Panc1 (cell line): ENCODE measurements at regions not wholly inside any gene's neighbourhood (a gene's known extent, or its start where the extent isn't known, plus 50 kb on each side); places are given as distances from the start of the nearest gene placed in this dataset.

ENCODE experiments used
- ATAC-seq: fragments of 200-7000 bp; cut with Tn5 transposase; 2 replicates; pipeline ENCODE4 v1.9.1; 2020; ENCODE audit warnings: mild to moderate bottlenecking, moderate library complexity
- BruUV-seq: library from RNA; stranded (reverse); fragments of 400-500 nt; replicated peaks from 2 replicates; lab custom pipeline; 2021; lab: Mats Ljungman, UMichigan
- CTCF ChIA-PET: fragments of 300-600 bp; sonication (Branson Sonifier 250); formaldehyde crosslinking; loops from one replicate; lab custom pipeline; 2022; ENCODE audit warnings: antibody characterized with exemption; lab: Charles Lee
- POLR2A ChIA-PET: fragments of 300-600 bp; sonication (Branson Sonifier 250); formaldehyde crosslinking; loops from one replicate; lab custom pipeline; 2022; ENCODE audit warnings: antibody characterized with exemption; lab: Charles Lee
- DNase-seq: peaks from one replicate; pipeline ENCODE4 v3.0.0-alpha.2; 2010; ENCODE audit warnings: low read depth, low spot score
- H3K27ac ChIP-seq: 2 replicates; pipeline ENCODE4 v1.5.1; 2011; ENCODE audit warnings: mild to moderate bottlenecking, low read length, inconsistent platforms
- H3K27me3 ChIP-seq: fragments of 200-500 bp; sonication (Bioruptor generic); 2 replicates; pipeline ENCODE4 v1.6.0; 2014; ENCODE audit warnings: low read length, inconsistent platforms; ENCODE audit not compliant: control insufficient read depth, insufficient read depth
- H3K36me3 ChIP-seq: fragments of 200-500 bp; sonication (Bioruptor generic); 2 replicates; pipeline ENCODE4 v1.5.1; 2014; ENCODE audit warnings: inconsistent platforms, mild to moderate bottlenecking, low read length, moderate library complexity; ENCODE audit not compliant: control insufficient read depth, insufficient read depth
- H3K4me1 ChIP-seq: 2 replicates; pipeline ENCODE4 v1.5.1; 2011; ENCODE audit warnings: inconsistent platforms, mild to moderate bottlenecking, low read length, moderate library complexity; ENCODE audit not compliant: control insufficient read depth, insufficient read depth
- H3K4me3 ChIP-seq, 2 experiments: 2 replicates each; pipeline ENCODE4 v1.5.1; 2011 to 2012; ENCODE audit warnings: low read depth in 2 of 2, low read length in 2 of 2, mild to moderate bottlenecking in 2 of 2, inconsistent platforms in 1 of 2, moderate library complexity in 1 of 2
- H3K9me3 ChIP-seq: fragments of 200-500 bp; sonication (Bioruptor generic); 2 replicates; pipeline ENCODE4 v1.5.1; 2014; ENCODE audit warnings: low read depth, mild to moderate bottlenecking, inconsistent platforms, low read length, moderate library complexity; ENCODE audit not compliant: control insufficient read depth, insufficient read depth
- CTCF ChIP-seq: fragments of 450-650 bp; IDR thresholded peaks from 2 replicates; pipeline ENCODE4 v1.5.1; 2017; ENCODE audit warnings: mild to moderate bottlenecking
- POLR2AphosphoS5 ChIP-seq: IDR thresholded peaks from 2 replicates; pipeline ENCODE4 v1.6.1; 2012; ENCODE audit warnings: mild to moderate bottlenecking, low read depth, low read length, moderate library complexity
- REST ChIP-seq, 2 experiments: IDR thresholded peaks; 2 replicates each; pipeline ENCODE4 v1.6.1; 2011 to 2012; ENCODE audit warnings: low read depth in 2 of 2, control low read depth in 1 of 2, low read length in 1 of 2, mild to moderate bottlenecking in 1 of 2, moderate library complexity in 1 of 2; ENCODE audit not compliant: insufficient read depth in 1 of 2
- SIN3A ChIP-seq: IDR thresholded peaks from 2 replicates; pipeline ENCODE4 v1.6.1; 2012; ENCODE audit warnings: low read depth, mild to moderate bottlenecking, low read length, moderate library complexity, borderline replicate concordance; ENCODE audit not compliant: insufficient read depth
- TCF7L2 ChIP-seq: IDR thresholded peaks from 2 replicates; pipeline ENCODE4 v1.6.1; 2011; ENCODE audit warnings: mild to moderate bottlenecking, low read depth, low read length, inconsistent platforms
- in situ Hi-C: cut with HindIII; loops from 2 replicates; pipeline ENCODE4 v1.10.0; 2016; ENCODE audit warnings: low sequenced_read_pairs, low pct_unique_long_range_greater_than_20kb
- intact Hi-C: fragments of 100-400 bp; cut with micrococcal nuclease; formaldehyde crosslinking; loops from one replicate; pipeline ENCODE4 v1.10.0; 2022; ENCODE audit not compliant: unreplicated experiment

- Histone ChIP-seq H3K36me3 (no peaks in the 10 kb centered on the region), H3K9me3 (no peaks in the 10 kb centered on the region), H3K27me3 (no peaks in the 10 kb centered on the region), H3K27ac (no peak overlapping the region), H3K4me3 (no peak overlapping the region), H3K4me1 (no peaks in the 10 kb centered on the region)
- no TSS peak for BruUV-seq
- DNase-seq = no peak
- ATAC-seq = no peak
- intact Hi-C loops = no loop called here
- ChIA-PET CTCF (no interaction called here), POLR2A (no interaction called here)
- TF ChIP-seq SIN3A = no peak
- TF ChIP-seq CTCF = no peak
- in situ Hi-C loops = no loop called here
Observed at GRCh38 chr13:56102641-56103040, 1038.1 kb upstream of the PRR20A start.

GRCh38 chr13:56110751-56111150 is 1030.0 kb upstream of the PRR20A start:
- in situ Hi-C loops (no loop called here), intact Hi-C loops (no loop called here)
- no peaks in the 10 kb centered on the region for H3K9me3 ChIP-seq
- TF ChIP-seq CTCF (no peak), TCF7L2 (no peak), SIN3A (no peak), POLR2AphosphoS5 (no peak), REST (IDR thresholded peaks at IDR 0.05; ENCODE audit: insufficient read depth in 1 of 2, low read depth in 2 of 2, low read length in 1 of 2) (no peak)
- H3K4me1 ChIP-seq = no peaks in the 10 kb centered on the region
- BruUV-seq = no TSS peak
- CTCF ChIA-PET = no interaction called here
- H3K27ac ChIP-seq = no peak overlapping the region
- no peak overlapping the region for H3K4me3 ChIP-seq
- no peaks in the 10 kb centered on the region for H3K36me3 ChIP-seq
- DNase-seq (no peak), ATAC-seq (no peak)
- no peaks in the 10 kb centered on the region for H3K27me3 ChIP-seq
- POLR2A ChIA-PET = no interaction called here

GRCh38 chr13:56134524-56134923 is 1006.2 kb upstream of the PRR20A start:
- POLR2A ChIA-PET = no interaction called here

More at GRCh38 chr13:56134524-56134923, 1006.2 kb upstream of the PRR20A start:
- Histone ChIP-seq H3K36me3 (no peaks in the 10 kb centered on the region), H3K9me3 (no peaks in the 10 kb centered on the region), H3K27ac (no peak overlapping the region), H3K4me1 (no peaks in the 10 kb centered on the region), H3K4me3 (no peak overlapping the region), H3K27me3 (no peaks in the 10 kb centered on the region)
- CTCF ChIA-PET = no interaction called here
- DNase-seq (no peak), ATAC-seq (no peak)
- in situ Hi-C loops (no loop called here), intact Hi-C loops (no loop called here)
- no TSS peak for BruUV-seq
- TF ChIP-seq REST (IDR thresholded peaks at IDR 0.05; ENCODE audit: insufficient read depth in 1 of 2, low read depth in 2 of 2, low read length in 1 of 2) (no peak), SIN3A (no peak), TCF7L2 (no peak), POLR2AphosphoS5 (no peak), CTCF (no peak)
